ENCODE measurements at regions not wholly inside any gene's neighbourhood (a gene's known extent, or its start where the extent isn't known, plus 50 kb on each side); places are given as distances from the start of the nearest gene placed in this dataset.

GRCh38 chr15:100778831-100779288 lies 100.8 kb upstream of the ALDH1A3 start:
- Histone ChIP-seq H3K27ac (no peak overlapping the region), H3K4me3 (no peak overlapping the region)
- peak; percentile 58 for DNase-seq (ENCODE audit: low spot score)
- TF ChIP-seq, protein P1, sequence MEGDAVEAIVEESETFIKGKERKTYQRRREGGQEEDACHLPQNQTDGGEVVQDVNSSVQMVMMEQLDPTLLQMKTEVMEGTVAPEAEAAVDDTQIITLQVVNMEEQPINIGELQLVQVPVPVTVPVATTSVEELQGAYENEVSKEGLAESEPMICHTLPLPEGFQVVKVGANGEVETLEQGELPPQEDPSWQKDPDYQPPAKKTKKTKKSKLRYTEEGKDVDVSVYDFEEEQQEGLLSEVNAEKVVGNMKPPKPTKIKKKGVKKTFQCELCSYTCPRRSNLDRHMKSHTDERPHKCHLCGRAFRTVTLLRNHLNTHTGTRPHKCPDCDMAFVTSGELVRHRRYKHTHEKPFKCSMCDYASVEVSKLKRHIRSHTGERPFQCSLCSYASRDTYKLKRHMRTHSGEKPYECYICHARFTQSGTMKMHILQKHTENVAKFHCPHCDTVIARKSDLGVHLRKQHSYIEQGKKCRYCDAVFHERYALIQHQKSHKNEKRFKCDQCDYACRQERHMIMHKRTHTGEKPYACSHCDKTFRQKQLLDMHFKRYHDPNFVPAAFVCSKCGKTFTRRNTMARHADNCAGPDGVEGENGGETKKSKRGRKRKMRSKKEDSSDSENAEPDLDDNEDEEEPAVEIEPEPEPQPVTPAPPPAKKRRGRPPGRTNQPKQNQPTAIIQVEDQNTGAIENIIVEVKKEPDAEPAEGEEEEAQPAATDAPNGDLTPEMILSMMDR (IDR thresholded peaks at IDR 0.05): no peak

GRCh38 chr15:100779331-100780207 lies 100.1 kb upstream of the ALDH1A3 start:
- TF ChIP-seq, protein P1 (IDR thresholded peaks at IDR 0.05): no peak
- peak; percentile 46 for DNase-seq (ENCODE audit: low spot score)
- Histone ChIP-seq H3K27ac (no peak overlapping the region), H3K4me3 (no peak overlapping the region)

DNA sequence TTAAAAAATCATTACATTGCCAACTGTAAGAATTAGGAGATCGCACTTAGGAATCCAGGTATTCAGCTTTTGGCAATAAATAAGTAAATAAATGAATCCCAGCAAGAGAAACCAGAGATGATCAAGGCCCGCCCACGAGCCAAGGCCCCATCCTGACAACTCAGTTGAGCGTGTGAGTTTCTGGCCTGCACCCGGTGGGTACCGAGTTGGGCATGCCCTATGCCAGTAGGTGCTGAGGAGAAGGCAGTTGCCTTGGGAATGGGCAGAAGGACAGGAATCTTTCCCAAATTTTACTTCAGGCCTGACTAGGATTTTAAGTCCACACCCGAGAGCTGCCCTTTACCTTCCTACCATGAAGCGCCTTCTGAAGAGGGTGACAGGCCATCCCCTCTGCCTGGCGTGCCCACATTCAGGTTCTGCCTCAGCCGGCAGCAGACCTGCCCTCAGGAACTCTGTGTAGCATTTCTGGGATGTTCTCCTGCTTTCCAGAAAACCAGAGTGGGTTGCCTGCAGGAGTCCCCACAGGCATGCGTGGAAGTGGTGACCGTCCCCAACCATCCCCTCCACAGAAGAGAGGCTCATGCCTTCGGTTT lies 99.3 kb upstream of the ALDH1A3 start:
- TF ChIP-seq, protein P1 (IDR thresholded peaks at IDR 0.05): no peak
- no peak overlapping the region for H3K27ac ChIP-seq
- DNase-seq (ENCODE audit: low spot score): peak; percentile 22

DNA sequence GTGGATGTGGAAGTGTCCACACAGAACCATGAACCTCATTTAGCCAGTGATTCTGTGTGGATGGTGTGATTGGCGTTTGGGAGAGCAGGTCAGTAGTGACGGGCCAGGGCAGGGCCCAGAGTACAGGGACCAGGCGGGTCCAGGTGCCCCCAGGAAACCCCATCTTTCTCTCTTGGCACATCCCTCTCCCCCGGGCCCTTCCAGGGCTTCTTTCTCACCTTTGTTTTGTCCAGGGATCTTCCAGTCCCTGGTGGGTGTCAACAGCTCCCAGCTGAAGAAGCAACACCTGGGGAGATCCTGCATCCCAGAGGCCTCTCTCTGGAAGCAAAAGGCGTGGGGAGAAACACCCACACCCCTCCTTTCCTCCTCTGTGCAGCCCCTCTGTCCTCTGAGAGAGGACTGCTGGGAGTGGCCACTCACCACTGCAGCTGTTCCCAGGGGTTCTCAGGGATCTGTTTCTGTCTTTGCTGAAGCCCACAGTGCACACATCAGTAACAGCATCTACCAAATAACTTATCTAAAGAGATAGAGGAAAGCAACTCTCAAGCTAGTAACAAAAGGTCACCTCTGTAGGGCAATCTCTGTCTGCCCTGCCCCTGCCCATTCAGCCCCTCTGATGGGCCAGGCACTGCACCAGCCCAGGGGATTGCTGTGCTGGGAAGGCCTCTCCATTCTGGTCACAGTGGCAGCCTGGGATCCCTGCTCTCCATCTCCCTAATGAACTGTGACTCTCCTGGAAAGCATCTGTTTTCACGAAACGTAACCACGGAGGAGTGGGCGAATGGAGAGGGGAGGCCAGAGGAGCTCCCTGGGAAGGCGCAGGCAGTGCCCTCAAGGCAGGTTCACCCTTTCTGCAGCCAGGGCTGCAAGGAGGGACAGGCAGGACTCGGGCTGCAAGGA lies 98.3 kb upstream of the ALDH1A3 start:
- DNase-seq (ENCODE audit: low spot score): peak; percentile 60
- Histone ChIP-seq H3K27ac (no peak overlapping the region), H3K4me3 (no peak overlapping the region)
- TF ChIP-seq, protein P1 (IDR thresholded peaks at IDR 0.05): no peak

More for the DNA sequence above, 99.3 kb upstream of the ALDH1A3 start:
- H3K4me3 ChIP-seq: no peak overlapping the region

DNA sequence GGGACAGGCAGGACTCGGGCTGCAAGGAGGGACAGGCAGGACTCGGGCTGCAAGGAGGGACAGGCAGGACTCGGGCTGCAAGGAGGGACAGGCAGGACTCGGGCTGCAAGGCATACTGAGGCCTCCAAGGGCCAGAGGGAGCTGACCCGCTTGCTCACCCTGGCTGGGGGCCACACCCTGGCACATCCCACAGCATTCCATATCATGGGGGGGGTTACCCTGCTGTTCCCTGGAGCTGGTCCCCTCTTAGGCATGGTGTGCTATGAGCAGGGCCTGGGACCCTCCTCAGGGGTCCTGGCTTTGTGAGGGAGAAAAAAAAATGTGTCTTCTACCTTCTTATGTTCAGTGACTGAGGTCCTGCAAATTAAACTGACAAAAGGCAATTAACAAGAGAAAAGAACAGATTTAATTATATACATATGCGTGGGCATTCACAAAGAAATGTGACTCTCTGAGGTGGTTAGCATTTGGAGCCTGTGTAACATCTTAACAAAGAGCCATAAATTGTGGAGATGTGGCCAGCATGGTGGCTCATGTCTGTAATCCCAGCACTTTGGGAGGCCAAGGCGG lies 97.6 kb upstream of the ALDH1A3 start:
- Histone ChIP-seq H3K27ac (no peak overlapping the region), H3K4me3 (no peak overlapping the region)
- peak; percentile 46 for DNase-seq (ENCODE audit: low spot score)
- TF ChIP-seq, protein P1 (IDR thresholded peaks at IDR 0.05): no peak

GRCh38 chr15:100783291-100783690 lies 96.3 kb upstream of the ALDH1A3 start:
- no peak overlapping the region for H3K27ac ChIP-seq
- peak; percentile 9 for DNase-seq (ENCODE audit: low spot score)
- TF ChIP-seq, protein P1 (IDR thresholded peaks at IDR 0.05): no peak
- H3K4me3 ChIP-seq: no peak overlapping the region
